ENCODE measurements at regions not wholly inside any gene's neighbourhood (a gene's known extent, or its start where the extent isn't known, plus 50 kb on each side); places are given as distances from the start of the nearest gene placed in this dataset.
A peak's percentile ranks its signal among the peaks of the same experiment; 100 is the strongest.

- H3K27ac Mint-ChIP-seq, result peak overlapping the region in 7 of 10 donors; percentile 10 to 87 (median 43)
- DNase-seq, result peak in 4 of 10 donors; percentile 17 to 33 (median 24)
- H3K27me3 Mint-ChIP-seq, result peaks cover 0 to 19% (median 0%) of the 10 kb centered on the region in 5 donors
- H3K4me1 Mint-ChIP-seq, result peaks cover 11 to 40% (median 20%) of the 10 kb centered on the region in 4 donors
- no peaks in the 10 kb centered on the region for H3K36me3 Mint-ChIP-seq
- no peaks in the 10 kb centered on the region for H3K9me3 Mint-ChIP-seq
- POLR2A ChIA-PET, result interaction anchor here (1.3 to 2.6 kb wide), 5 partner anchors 8 to 266 kb away, joined by 3 to 9 read pairs (median 3); partner anchors contain the start of gene ZFP36L2
- peak; percentile 73 to 80 for ATAC-seq
- H3K4me3 Mint-ChIP-seq, result peak overlapping the region; percentile 43 to 77 (median 60)
Observed at GRCh38 chr2:42962508-42962953, 170.1 kb upstream of the HAAO start.

GRCh38 chr2:42961961-42962360 lies 169.6 kb upstream of the HAAO start:
- Mint-ChIP-seq H3K9me3 (no peaks in the 10 kb centered on the region), H3K4me1 (peaks cover 11 to 40% (median 20%) of the 10 kb centered on the region in 4 donors), H3K27me3 (peaks cover 0 to 19% (median 0%) of the 10 kb centered on the region in 5 donors), H3K27ac (peak overlapping the region in 3 of 10 donors; percentile 9 to 87 (median 20)), H3K4me3 (peak overlapping the region in 4 of 10 donors; percentile 1 to 73 (median 68)), H3K36me3 (no peaks in the 10 kb centered on the region)
- ATAC-seq, result peak in 1 of 2 donors; percentile 23
- DNase-seq, result no peak
- POLR2A ChIA-PET, result interaction anchor here (1.3 to 2.6 kb wide), 4 partner anchors 15 to 266 kb away, joined by 3 to 9 read pairs (median 6); partner anchors contain the start of gene ZFP36L2

- POLR2A ChIA-PET, result interaction anchor here (1.5 to 2.2 kb wide), 2 partner anchors 265 to 267 kb away, joined by 3 to 9 read pairs; partner anchors contain the start of gene ZFP36L2
- Mint-ChIP-seq H3K4me3 (peak overlapping the region in 8 of 10 donors; percentile 1 to 82 (median 60)), H3K27ac (peak overlapping the region in 7 of 10 donors; percentile 18 to 88 (median 59)), H3K36me3 (no peaks in the 10 kb centered on the region), H3K9me3 (no peaks in the 10 kb centered on the region), H3K4me1 (peaks cover 11 to 41% (median 20%) of the 10 kb centered on the region in 4 donors), H3K27me3 (peaks cover 0 to 19% (median 0%) of the 10 kb centered on the region in 5 donors)
- ATAC-seq (peak in 1 of 2 donors; percentile 37), DNase-seq (no peak)
Observed at GRCh38 chr2:42961385-42961811, 169.0 kb upstream of the HAAO start.

- DNase-seq (no peak), ATAC-seq (no peak)
- H3K36me3 Mint-ChIP-seq, result no peaks in the 10 kb centered on the region
- H3K4me3 Mint-ChIP-seq, result no peak overlapping the region
- peaks cover 0 to 18% (median 0%) of the 10 kb centered on the region in 5 donors for H3K27me3 Mint-ChIP-seq
- H3K9me3 Mint-ChIP-seq, result no peaks in the 10 kb centered on the region
- peaks cover 11 to 42% (median 20%) of the 10 kb centered on the region in 4 donors for H3K4me1 Mint-ChIP-seq
- peak overlapping the region in 3 of 10 donors; percentile 10 to 29 (median 13) for H3K27ac Mint-ChIP-seq
- POLR2A ChIA-PET, result no interaction called here
Observed at GRCh38 chr2:42960842-42961180, 168.4 kb upstream of the HAAO start.

- H3K27ac Mint-ChIP-seq, result peak overlapping the region in 2 of 10 donors; percentile 29 to 53
- ATAC-seq (no peak), DNase-seq (no peak)
- H3K9me3 Mint-ChIP-seq, result no peaks in the 10 kb centered on the region
- no peak overlapping the region for H3K4me3 Mint-ChIP-seq
- peaks cover 0 to 18% (median 0%) of the 10 kb centered on the region in 5 donors for H3K27me3 Mint-ChIP-seq
- POLR2A ChIA-PET, result no interaction called here
- H3K36me3 Mint-ChIP-seq, result no peaks in the 10 kb centered on the region
- peaks cover 12 to 42% (median 20%) of the 10 kb centered on the region in 4 donors for H3K4me1 Mint-ChIP-seq
Observed at GRCh38 chr2:42960002-42960841, 167.8 kb upstream of the HAAO start.

GRCh38 chr2:42959234-42960001 lies 167.0 kb upstream of the HAAO start:
- Mint-ChIP-seq H3K4me1 (peaks cover 12 to 37% (median 20%) of the 10 kb centered on the region in 4 donors), H3K36me3 (no peaks in the 10 kb centered on the region), H3K27ac (peak overlapping the region in 1 of 10 donors; percentile 34), H3K9me3 (no peaks in the 10 kb centered on the region), H3K27me3 (peaks cover 0 to 18% (median 0%) of the 10 kb centered on the region in 5 donors), H3K4me3 (no peak overlapping the region)
- DNase-seq, result no peak
- POLR2A ChIA-PET, result no interaction called here
- ATAC-seq, result no peak

GRCh38 chr2:42958741-42959233 lies 166.4 kb upstream of the HAAO start:
- no peak overlapping the region for H3K4me3 Mint-ChIP-seq
- ATAC-seq, result no peak
- no peaks in the 10 kb centered on the region for H3K36me3 Mint-ChIP-seq
- no peak for DNase-seq
- peak overlapping the region in 1 of 10 donors; percentile 34 for H3K27ac Mint-ChIP-seq
- peaks cover 0 to 18% (median 0%) of the 10 kb centered on the region in 5 donors for H3K27me3 Mint-ChIP-seq
- POLR2A ChIA-PET, result no interaction called here
- peaks cover 12 to 37% (median 20%) of the 10 kb centered on the region in 4 donors for H3K4me1 Mint-ChIP-seq
- H3K9me3 Mint-ChIP-seq, result no peaks in the 10 kb centered on the region

GRCh38 chr2:42957861-42958301 lies 165.5 kb upstream of the HAAO start:
- H3K4me1 Mint-ChIP-seq, result peaks cover 9 to 31% (median 15%) of the 10 kb centered on the region in 4 donors
- no peak overlapping the region for H3K4me3 Mint-ChIP-seq
- POLR2A ChIA-PET, result interaction anchor here (0.6 to 1.2 kb wide), 3 partner anchors 10 to 271 kb away, joined by 3 to 7 read pairs (median 4); no protein-coding TSS in a partner anchor
- DNase-seq (no peak), ATAC-seq (no peak)
- H3K36me3 Mint-ChIP-seq, result no peaks in the 10 kb centered on the region
- peaks cover 0 to 16% (median 0%) of the 10 kb centered on the region in 5 donors for H3K27me3 Mint-ChIP-seq
- no peaks in the 10 kb centered on the region for H3K9me3 Mint-ChIP-seq
- H3K27ac Mint-ChIP-seq, result no peak overlapping the region

- Mint-ChIP-seq H3K36me3 (no peaks in the 10 kb centered on the region), H3K4me3 (no peak overlapping the region), H3K4me1 (peaks cover 5 to 25% (median 9%) of the 10 kb centered on the region in 4 donors), H3K27me3 (peaks cover 0 to 11% (median 0%) of the 10 kb centered on the region in 5 donors), H3K27ac (no peak overlapping the region), H3K9me3 (no peaks in the 10 kb centered on the region)
- DNase-seq (no peak), ATAC-seq (no peak)
- POLR2A ChIA-PET, result interaction anchor here (0.6 to 1.2 kb wide), 3 partner anchors 9 to 272 kb away, joined by 3 to 7 read pairs (median 4); no protein-coding TSS in a partner anchor
Observed at GRCh38 chr2:42957109-42957860, 164.9 kb upstream of the HAAO start.

- no peaks in the 10 kb centered on the region for H3K36me3 Mint-ChIP-seq
- H3K4me3 Mint-ChIP-seq, result no peak overlapping the region
- peaks cover 0 to 28% (median 4%) of the 10 kb centered on the region in 4 donors for H3K4me1 Mint-ChIP-seq
- POLR2A ChIA-PET, result interaction anchor here (0.9 kb wide), 1 partner anchor 9 kb away, joined by 3 read pairs; no protein-coding TSS in a partner anchor
- no peaks in the 10 kb centered on the region for H3K27me3 Mint-ChIP-seq
- no peak for ATAC-seq
- H3K9me3 Mint-ChIP-seq, result no peaks in the 10 kb centered on the region
- DNase-seq, result no peak
- H3K27ac Mint-ChIP-seq, result no peak overlapping the region
Observed at GRCh38 chr2:42954227-42954962, 162.0 kb upstream of the HAAO start.

- no peak for DNase-seq
- no peak overlapping the region for H3K27ac Mint-ChIP-seq
Observed at GRCh38 chr2:42953216-42953615, 160.8 kb upstream of the HAAO start.

More at GRCh38 chr2:42953216-42953615, 160.8 kb upstream of the HAAO start:
- Mint-ChIP-seq H3K36me3 (no peaks in the 10 kb centered on the region), H3K4me3 (no peak overlapping the region), H3K4me1 (peaks cover 2 to 29% (median 5%) of the 10 kb centered on the region in 4 donors), H3K27me3 (no peaks in the 10 kb centered on the region), H3K9me3 (no peaks in the 10 kb centered on the region)
- ATAC-seq, result no peak
- POLR2A ChIA-PET, result no interaction called here

All from naive thymus-derived CD8-positive, alpha-beta T cell (primary cell).